Fibroblast of the aortic adventitia (primary cell): ENCODE measurements at regions not wholly inside any gene's neighbourhood (a gene's known extent, or its start where the extent isn't known, plus 50 kb on each side); places are given as distances from the start of the nearest gene placed in this dataset.
"Not testable (repeated sequence)": the region's sequence is repeated elsewhere in the genome, so short reads cannot be mapped to it uniquely, and the experiment has no call there.

Experiments used
- DNase-seq: peaks from one replicate; pipeline ENCODE4 v3.0.0-alpha.2; 2010; ENCODE audit warnings: low read depth
- H3K4me3 ChIP-seq: 2 replicates; pipeline ENCODE4 v1.5.1; 2011; ENCODE audit warnings: low read depth, mild to moderate bottlenecking, control low read depth, low read length, moderate library complexity
- TF ChIP-seq, protein P1 (sequence below): IDR thresholded peaks from 2 replicates; pipeline ENCODE4 v1.5.1; 2011; ENCODE audit warnings: mild to moderate bottlenecking, low read length, control low read depth, inconsistent platforms; ENCODE audit not compliant: insufficient read depth

DNA sequence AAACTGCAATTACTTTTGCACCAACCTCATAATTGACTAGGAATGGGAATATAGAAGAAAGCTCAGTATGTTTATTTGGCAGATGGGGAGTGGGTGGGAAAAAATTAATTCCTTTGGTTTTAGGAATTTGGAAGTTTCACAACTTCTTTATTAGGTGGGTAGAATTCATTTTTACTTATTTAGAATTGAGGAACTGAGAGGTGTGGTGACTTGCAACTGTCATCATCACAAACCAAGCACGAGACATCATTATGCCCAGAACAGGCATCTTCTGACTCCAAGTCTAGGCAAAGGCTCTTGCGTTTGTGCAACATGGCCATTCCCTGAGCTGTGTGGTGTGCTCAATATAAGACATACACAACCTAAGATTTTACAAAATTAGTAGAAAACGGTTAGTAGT is 380.0 kb downstream of the ATP23 start:
- no peak overlapping the region for H3K4me3 ChIP-seq
- TF ChIP-seq, protein P1, sequence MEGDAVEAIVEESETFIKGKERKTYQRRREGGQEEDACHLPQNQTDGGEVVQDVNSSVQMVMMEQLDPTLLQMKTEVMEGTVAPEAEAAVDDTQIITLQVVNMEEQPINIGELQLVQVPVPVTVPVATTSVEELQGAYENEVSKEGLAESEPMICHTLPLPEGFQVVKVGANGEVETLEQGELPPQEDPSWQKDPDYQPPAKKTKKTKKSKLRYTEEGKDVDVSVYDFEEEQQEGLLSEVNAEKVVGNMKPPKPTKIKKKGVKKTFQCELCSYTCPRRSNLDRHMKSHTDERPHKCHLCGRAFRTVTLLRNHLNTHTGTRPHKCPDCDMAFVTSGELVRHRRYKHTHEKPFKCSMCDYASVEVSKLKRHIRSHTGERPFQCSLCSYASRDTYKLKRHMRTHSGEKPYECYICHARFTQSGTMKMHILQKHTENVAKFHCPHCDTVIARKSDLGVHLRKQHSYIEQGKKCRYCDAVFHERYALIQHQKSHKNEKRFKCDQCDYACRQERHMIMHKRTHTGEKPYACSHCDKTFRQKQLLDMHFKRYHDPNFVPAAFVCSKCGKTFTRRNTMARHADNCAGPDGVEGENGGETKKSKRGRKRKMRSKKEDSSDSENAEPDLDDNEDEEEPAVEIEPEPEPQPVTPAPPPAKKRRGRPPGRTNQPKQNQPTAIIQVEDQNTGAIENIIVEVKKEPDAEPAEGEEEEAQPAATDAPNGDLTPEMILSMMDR: no peak
- DNase-seq: no peak

DNA sequence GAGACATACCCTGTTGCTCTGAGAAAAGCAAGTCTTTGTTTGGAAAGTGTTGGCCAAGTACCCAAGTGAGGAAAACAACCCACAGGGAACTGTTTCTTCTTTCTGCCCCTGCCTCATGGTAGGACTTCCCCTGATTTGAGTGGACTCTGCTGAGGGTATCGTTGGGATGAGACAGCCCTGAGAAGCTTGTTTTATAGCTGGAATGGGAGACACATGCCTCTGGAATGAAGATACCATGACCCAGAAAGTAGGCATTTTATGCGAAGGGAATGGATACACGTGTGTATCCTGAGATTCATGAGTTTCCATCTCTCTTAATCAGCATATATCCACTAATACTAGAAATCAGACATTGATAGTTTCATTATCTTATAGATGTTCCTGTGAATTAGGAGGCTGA is 382.3 kb downstream of the ATP23 start:
- no peak overlapping the region for H3K4me3 ChIP-seq
- no peak for DNase-seq
- TF ChIP-seq, protein P1: no peak

DNA sequence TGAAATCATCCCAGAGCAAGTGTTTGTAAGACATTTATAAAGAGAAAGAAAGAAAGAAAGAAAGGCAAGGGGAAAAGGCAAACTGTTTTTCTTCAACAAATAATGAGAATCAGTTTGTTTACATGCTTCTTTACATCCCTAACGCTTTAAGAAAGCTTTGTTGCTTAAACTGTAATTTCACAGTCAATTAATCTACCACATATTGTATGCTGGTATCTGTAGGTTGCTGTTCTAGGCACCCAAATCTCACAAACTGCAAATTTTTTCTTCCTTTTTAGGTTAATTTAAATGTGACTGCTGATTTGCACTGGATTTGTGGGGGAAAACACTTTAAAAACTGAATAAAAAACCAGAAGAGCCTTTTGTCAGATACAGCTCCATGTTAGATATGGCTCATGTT is 384.2 kb downstream of the ATP23 start:
- TF ChIP-seq, protein P1: no peak
- no peak overlapping the region for H3K4me3 ChIP-seq

DNA sequence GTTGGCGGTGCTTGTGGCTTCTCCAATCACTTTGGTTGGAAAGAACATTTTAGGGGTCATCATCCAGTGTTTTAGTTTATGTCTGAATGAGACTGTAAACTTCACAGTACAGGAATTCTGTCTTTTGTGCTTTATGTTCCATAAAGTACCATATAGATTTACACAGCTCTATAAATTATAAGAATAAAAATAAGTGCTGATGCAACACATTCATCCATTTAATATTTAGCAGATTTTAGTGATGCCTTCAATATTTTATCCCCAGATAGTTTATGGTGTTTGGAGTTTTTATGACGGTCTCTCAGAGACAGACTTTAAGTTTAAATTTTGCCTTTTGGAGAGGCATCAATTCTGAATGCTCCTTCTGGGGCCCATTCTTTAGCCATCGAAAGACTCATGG is 385.2 kb downstream of the ATP23 start:
- TF ChIP-seq, protein P1: no peak
- no peak for DNase-seq
- H3K4me3 ChIP-seq: no peak overlapping the region

More for the DNA sequence above, 384.2 kb downstream of the ATP23 start:
- DNase-seq: no peak

DNA sequence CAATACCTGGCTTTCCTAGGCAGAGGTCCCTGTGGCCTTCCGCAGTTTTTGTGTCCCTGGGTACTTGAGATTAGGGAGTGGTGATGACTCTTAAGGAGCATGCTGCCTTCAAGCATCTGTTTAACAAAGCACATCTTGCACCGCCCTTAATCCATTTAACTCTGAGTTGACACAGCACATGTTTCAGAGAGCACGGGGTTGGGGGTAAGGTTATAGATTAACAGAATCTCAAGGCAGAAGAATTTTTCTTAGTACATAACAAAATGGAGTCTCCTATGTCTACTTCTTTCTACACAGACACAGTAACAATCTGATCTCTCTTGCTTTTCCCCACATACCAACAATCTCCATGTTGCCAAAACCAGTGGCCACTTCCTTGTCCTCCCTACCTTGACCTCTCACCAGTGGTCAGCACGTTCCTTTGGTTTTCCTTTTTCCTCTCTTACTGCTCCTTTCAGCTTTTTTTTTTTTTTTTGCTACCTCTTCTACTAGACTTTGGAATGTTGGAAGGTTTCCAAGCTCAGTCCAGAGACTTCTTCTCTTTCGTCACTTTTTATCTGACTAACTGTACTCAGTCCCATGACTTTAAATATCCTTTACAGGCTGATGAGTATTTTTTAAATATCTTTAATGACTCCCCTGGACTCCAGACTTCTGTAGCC is 395.3 kb downstream of the ATP23 start:
- not testable (repeated sequence) for H3K4me3 ChIP-seq
- DNase-seq: peak; percentile 94

DNA sequence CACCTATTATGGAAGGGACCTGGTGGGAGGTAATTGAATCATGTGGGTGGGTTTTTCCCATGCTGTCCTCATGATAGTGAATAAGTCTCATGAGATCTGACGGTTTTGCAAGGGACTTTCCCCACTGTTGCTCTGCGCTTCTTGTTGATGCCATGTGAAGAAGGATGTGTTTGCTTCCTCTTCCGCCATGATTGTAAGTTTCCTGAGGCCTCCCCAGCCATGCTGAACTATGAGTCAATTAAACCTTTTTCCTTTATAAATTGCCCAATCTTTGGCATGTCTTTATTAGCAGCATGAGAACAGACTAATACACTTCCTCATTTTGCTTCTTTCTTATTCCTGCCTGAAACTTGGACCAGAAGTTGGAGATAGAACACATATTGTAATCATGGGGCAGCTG is 396.2 kb downstream of the ATP23 start:
- DNase-seq, H3K4me3 ChIP-seq: not testable (repeated sequence)

DNA sequence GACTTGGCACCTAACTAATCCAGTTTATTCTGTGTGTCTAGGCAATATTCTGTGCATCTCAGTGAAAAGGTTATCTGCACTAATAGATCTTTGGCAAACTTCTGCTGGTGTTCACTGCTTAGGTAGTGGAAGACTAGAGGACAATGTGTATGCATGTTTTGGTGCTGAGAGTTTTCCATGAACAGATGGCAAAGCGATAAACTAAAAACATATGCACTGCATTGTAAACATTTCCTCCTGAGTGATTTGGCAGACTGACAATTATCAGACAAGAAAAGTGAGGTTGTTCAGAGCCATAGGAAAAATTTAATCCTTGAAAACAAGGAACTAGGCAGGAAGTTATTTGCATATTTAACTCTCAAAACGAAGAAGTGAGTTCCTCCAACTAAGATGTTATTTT is 400.4 kb downstream of the ATP23 start:
- peak; percentile 45 for DNase-seq
- TF ChIP-seq, protein P1: no peak
- no peak overlapping the region for H3K4me3 ChIP-seq

DNA sequence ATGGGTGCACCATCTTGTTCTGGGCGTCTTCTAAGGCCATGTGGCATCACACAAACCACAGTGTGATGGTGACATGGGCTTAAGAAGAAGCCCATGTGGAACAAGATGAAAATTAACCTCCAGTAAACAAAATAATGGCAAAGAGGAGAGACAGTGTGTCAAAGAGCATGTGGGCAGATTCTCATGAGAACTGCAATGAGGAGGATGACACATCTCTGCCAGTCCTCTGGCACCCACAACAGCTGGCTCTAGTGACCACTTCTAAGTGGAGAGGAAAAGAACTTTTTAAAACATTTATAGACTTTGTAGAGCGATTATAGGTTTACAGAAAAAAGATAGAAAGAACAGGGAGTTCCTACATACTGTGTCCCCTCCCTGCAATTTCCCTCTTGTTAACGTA is 401.4 kb downstream of the ATP23 start:
- no peak for DNase-seq
- TF ChIP-seq, protein P1: no peak
- H3K4me3 ChIP-seq: no peak overlapping the region
